NB4 (cell line): ENCODE measurements at regions not wholly inside any gene's neighbourhood (a gene's known extent, or its start where the extent isn't known, plus 50 kb on each side); places are given as distances from the start of the nearest gene placed in this dataset.

ENCODE experiments used
- CTCF ChIP-seq: IDR thresholded peaks from one replicate; pipeline ENCODE4 v1.5.1; 2012; ENCODE audit warnings: low read depth, low read length
- MAX ChIP-seq: IDR thresholded peaks from 2 replicates; pipeline ENCODE4 v1.6.1; 2011; ENCODE audit warnings: low read depth, low read length
- MYC ChIP-seq: IDR thresholded peaks from 2 replicates; pipeline ENCODE4 v1.6.1; 2011; ENCODE audit warnings: low read depth, low read length
- POLR2A ChIP-seq: IDR thresholded peaks from 2 replicates; pipeline ENCODE4 v1.6.1; 2011; ENCODE audit warnings: mild to moderate bottlenecking; ENCODE audit not compliant: insufficient read length; ENCODE audit errors: extremely low read depth

- TF ChIP-seq POLR2A = no peak
- no peak for TF ChIP-seq CTCF
- TF ChIP-seq MYC = no peak
- no peak for TF ChIP-seq MAX
Measured at GRCh38 chr9:99614341-99614740, 207.3 kb upstream of the NR4A3 start.
